ENCODE measurements at regions not wholly inside any gene's neighbourhood (a gene's known extent, or its start where the extent isn't known, plus 50 kb on each side); places are given as distances from the start of the nearest gene placed in this dataset.

GRCh38 chr9:78566948-78567675, 270.2 kb downstream of the PSAT1 start:
- ChIA-PET CTCF (no interaction called here), POLR2A (no interaction called here)
- DNase-seq (ENCODE audit: extremely low spot score): no peak
- no peak for TF ChIP-seq FOXM1 (IDR thresholded peaks at IDR 0.05; ENCODE audit: borderline replicate concordance)
- TF ChIP-seq CTBP1 (IDR thresholded peaks at IDR 0.05; ENCODE audit: borderline replicate concordance): no peak
- no peak for TF ChIP-seq FOXA1 (IDR thresholded peaks at IDR 0.05)
- no peak for TF ChIP-seq ZNF384 (IDR thresholded peaks at IDR 0.05)
- no peak for TF ChIP-seq SUZ12 (IDR thresholded peaks at IDR 0.05)
- no peak for TF ChIP-seq NFRKB (IDR thresholded peaks at IDR 0.05)
- TF ChIP-seq FOXK2 (IDR thresholded peaks at IDR 0.05): no peak
- no peak for TF ChIP-seq SP1 (IDR thresholded peaks at IDR 0.05)
- no peak for TF ChIP-seq L3MBTL2 (conservative IDR thresholded peaks at IDR 0.05)
- TF ChIP-seq TARDBP (IDR thresholded peaks at IDR 0.05): no peak
- no peak for TF ChIP-seq PKNOX1 (IDR thresholded peaks at IDR 0.05)
- TF ChIP-seq BHLHE40 (IDR thresholded peaks at IDR 0.05; ENCODE audit: borderline replicate concordance): no peak
- TF ChIP-seq ELF4 (IDR thresholded peaks at IDR 0.05): no peak
- TF ChIP-seq HDGF (IDR thresholded peaks at IDR 0.05; ENCODE audit: borderline replicate concordance): no peak
- no peak for TF ChIP-seq LEF1 (IDR thresholded peaks at IDR 0.05; ENCODE audit: borderline replicate concordance)
- no peak for TF ChIP-seq ARNT (IDR thresholded peaks at IDR 0.05)

- DNase-seq (ENCODE audit: extremely low spot score): no peak
- TF ChIP-seq ZNF384 (IDR thresholded peaks at IDR 0.05): no peak
- TF ChIP-seq SUZ12 (IDR thresholded peaks at IDR 0.05): no peak
- no peak for TF ChIP-seq FOXM1 (IDR thresholded peaks at IDR 0.05; ENCODE audit: borderline replicate concordance)
- TF ChIP-seq NFRKB (IDR thresholded peaks at IDR 0.05): no peak
- no peak for TF ChIP-seq PKNOX1 (IDR thresholded peaks at IDR 0.05)
- no peak for TF ChIP-seq FOXA1 (IDR thresholded peaks at IDR 0.05)
- TF ChIP-seq FOXK2 (IDR thresholded peaks at IDR 0.05): no peak
- TF ChIP-seq LEF1 (IDR thresholded peaks at IDR 0.05; ENCODE audit: borderline replicate concordance): no peak
- no peak for TF ChIP-seq L3MBTL2 (conservative IDR thresholded peaks at IDR 0.05)
- no peak for TF ChIP-seq ARNT (IDR thresholded peaks at IDR 0.05)
- no peak for TF ChIP-seq SP1 (IDR thresholded peaks at IDR 0.05)
- TF ChIP-seq HDGF (IDR thresholded peaks at IDR 0.05; ENCODE audit: borderline replicate concordance): no peak
- no peak for TF ChIP-seq ELF4 (IDR thresholded peaks at IDR 0.05)
- no peak for TF ChIP-seq CTBP1 (IDR thresholded peaks at IDR 0.05; ENCODE audit: borderline replicate concordance)
- TF ChIP-seq BHLHE40 (IDR thresholded peaks at IDR 0.05; ENCODE audit: borderline replicate concordance): no peak
- no peak for TF ChIP-seq TARDBP (IDR thresholded peaks at IDR 0.05)
- ChIA-PET POLR2A (no interaction called here), CTCF (no interaction called here)
These were observed 270.8 kb downstream of the PSAT1 start for GRCh38 chr9:78567693-78568092.

- ChIA-PET POLR2A (no interaction called here), CTCF (no interaction called here)
- DNase-seq (ENCODE audit: extremely low spot score): no peak
- TF ChIP-seq TARDBP (IDR thresholded peaks at IDR 0.05) (no peak), ELF4 (IDR thresholded peaks at IDR 0.05) (no peak), CTBP1 (IDR thresholded peaks at IDR 0.05; ENCODE audit: borderline replicate concordance) (no peak), FOXM1 (IDR thresholded peaks at IDR 0.05; ENCODE audit: borderline replicate concordance) (no peak), ZNF384 (IDR thresholded peaks at IDR 0.05) (no peak)
These were observed 271.8 kb downstream of the PSAT1 start for GRCh38 chr9:78568774-78569173.

GRCh38 chr9:78572266-78572665, 275.3 kb downstream of the PSAT1 start:
- CTCF ChIA-PET: no interaction called here
- DNase-seq (ENCODE audit: extremely low spot score): no peak
- POLR2A ChIA-PET: no interaction called here
- TF ChIP-seq HDGF (IDR thresholded peaks at IDR 0.05; ENCODE audit: borderline replicate concordance): no peak
- TF ChIP-seq NFRKB (IDR thresholded peaks at IDR 0.05): no peak
- TF ChIP-seq FOXA1 (IDR thresholded peaks at IDR 0.05): no peak
- TF ChIP-seq CTBP1 (IDR thresholded peaks at IDR 0.05; ENCODE audit: borderline replicate concordance): no peak

GRCh38 chr9:78573205-78573604, 276.3 kb downstream of the PSAT1 start:
- ChIA-PET CTCF (no interaction called here), POLR2A (no interaction called here)
- no peak for DNase-seq (ENCODE audit: extremely low spot score)
- no peak for TF ChIP-seq L3MBTL2 (conservative IDR thresholded peaks at IDR 0.05)
- TF ChIP-seq SP1 (IDR thresholded peaks at IDR 0.05): no peak
- TF ChIP-seq FOXA1 (IDR thresholded peaks at IDR 0.05): no peak
- TF ChIP-seq FOXM1 (IDR thresholded peaks at IDR 0.05; ENCODE audit: borderline replicate concordance): no peak
- no peak for TF ChIP-seq LEF1 (IDR thresholded peaks at IDR 0.05; ENCODE audit: borderline replicate concordance)
- TF ChIP-seq BHLHE40 (IDR thresholded peaks at IDR 0.05; ENCODE audit: borderline replicate concordance): no peak
- TF ChIP-seq CTBP1 (IDR thresholded peaks at IDR 0.05; ENCODE audit: borderline replicate concordance): no peak
- TF ChIP-seq SUZ12 (IDR thresholded peaks at IDR 0.05): no peak
- TF ChIP-seq PKNOX1 (IDR thresholded peaks at IDR 0.05): no peak
- no peak for TF ChIP-seq NFRKB (IDR thresholded peaks at IDR 0.05)
- TF ChIP-seq ELF4 (IDR thresholded peaks at IDR 0.05): no peak
- TF ChIP-seq ARNT (IDR thresholded peaks at IDR 0.05): no peak
- TF ChIP-seq ZNF384 (IDR thresholded peaks at IDR 0.05): no peak
- no peak for TF ChIP-seq FOXK2 (IDR thresholded peaks at IDR 0.05)
- TF ChIP-seq TARDBP (IDR thresholded peaks at IDR 0.05): no peak
- no peak for TF ChIP-seq HDGF (IDR thresholded peaks at IDR 0.05; ENCODE audit: borderline replicate concordance)

- no peak for DNase-seq (ENCODE audit: extremely low spot score)
- CTCF ChIA-PET: no interaction called here
- POLR2A ChIA-PET: no interaction called here
- no peak for TF ChIP-seq PKNOX1 (IDR thresholded peaks at IDR 0.05)
These were observed 276.7 kb downstream of the PSAT1 start for GRCh38 chr9:78573669-78574068.
